ENCODE measurements at regions not wholly inside any gene's neighbourhood (a gene's known extent, or its start where the extent isn't known, plus 50 kb on each side); places are given as distances from the start of the nearest gene placed in this dataset.

GRCh38 chr4:26032142-26032541 is 118.1 kb downstream of the SMIM20 start:
- TF ChIP-seq POLR2AphosphoS5 (IDR thresholded peaks at IDR 0.05; ENCODE audit: low read depth) (no peak), SPI1 (IDR thresholded peaks at IDR 0.05; ENCODE audit: borderline replicate concordance, low read depth) (no peak), CTCF (IDR thresholded peaks at IDR 0.05; ENCODE audit: insufficient read depth, low read length) (no peak), REST (IDR thresholded peaks at IDR 0.05; ENCODE audit: insufficient replicate concordance, low read depth) (no peak), GABPA (IDR thresholded peaks at IDR 0.05; ENCODE audit: low read depth) (no peak)
- Histone ChIP-seq H3K27ac (replicated peaks) (no peak overlapping the region), H3K4me3 (replicated peaks; ENCODE audit: insufficient read depth, low read length) (no peak overlapping the region), H3K27me3 (ENCODE audit: insufficient read depth, poor library complexity, severe bottlenecking) (no peaks in the 10 kb centered on the region)
- no peak for DNase-seq (ENCODE audit: low read depth in 1 of 2, low spot score in 1 of 2)

GRCh38 chr4:26032630-26033317 is 118.8 kb downstream of the SMIM20 start:
- Histone ChIP-seq H3K27ac (replicated peaks) (no peak overlapping the region), H3K4me3 (replicated peaks; ENCODE audit: insufficient read depth, low read length) (no peak overlapping the region), H3K27me3 (ENCODE audit: insufficient read depth, poor library complexity, severe bottlenecking) (no peaks in the 10 kb centered on the region)
- no peak for TF ChIP-seq CTCF (IDR thresholded peaks at IDR 0.05; ENCODE audit: insufficient read depth, low read length)
- TF ChIP-seq SPI1 (IDR thresholded peaks at IDR 0.05; ENCODE audit: borderline replicate concordance, low read depth), result no peak
- no peak for TF ChIP-seq GABPA (IDR thresholded peaks at IDR 0.05; ENCODE audit: low read depth)
- no peak for TF ChIP-seq REST (IDR thresholded peaks at IDR 0.05; ENCODE audit: insufficient replicate concordance, low read depth)
- TF ChIP-seq POLR2AphosphoS5 (IDR thresholded peaks at IDR 0.05; ENCODE audit: low read depth), result no peak
- DNase-seq (ENCODE audit: low read depth in 1 of 2, low spot score in 1 of 2), result no peak

- H3K4me3 ChIP-seq (replicated peaks; ENCODE audit: insufficient read depth, low read length), result no peak overlapping the region
- H3K27me3 ChIP-seq (ENCODE audit: insufficient read depth, poor library complexity, severe bottlenecking), result no peaks in the 10 kb centered on the region
- H3K27ac ChIP-seq (replicated peaks), result no peak overlapping the region
- TF ChIP-seq GABPA (IDR thresholded peaks at IDR 0.05; ENCODE audit: low read depth), result no peak
- TF ChIP-seq CTCF (IDR thresholded peaks at IDR 0.05; ENCODE audit: insufficient read depth, low read length), result no peak
- TF ChIP-seq POLR2AphosphoS5 (IDR thresholded peaks at IDR 0.05; ENCODE audit: low read depth), result no peak
- no peak for TF ChIP-seq SPI1 (IDR thresholded peaks at IDR 0.05; ENCODE audit: borderline replicate concordance, low read depth)
- TF ChIP-seq REST (IDR thresholded peaks at IDR 0.05; ENCODE audit: insufficient replicate concordance, low read depth), result no peak
- no peak for DNase-seq (ENCODE audit: low read depth in 1 of 2, low spot score in 1 of 2)
These were observed 119.4 kb downstream of the SMIM20 start for GRCh38 chr4:26033389-26033788.

Data from HL-60 (cell line).